Prostate gland (tissue), 2 donors: ENCODE measurements at regions not wholly inside any gene's neighbourhood (a gene's known extent, or its start where the extent isn't known, plus 50 kb on each side); places are given as distances from the start of the nearest gene placed in this dataset.

ENCODE experiments used
- POLR2A ChIP-seq: fragments of 450-650 bp; IDR thresholded peaks from one replicate; pipeline ENCODE4 v1.6.1; 2016; ENCODE audit warnings: antibody characterized with exemption, mild to moderate bottlenecking
- TF ChIP-seq, protein P1 (sequence below), 4 experiments: fragments of 200-600 bp in 2 of 4; fragments of 450-650 bp in 2 of 4; sonication (generic) in 2 of 4; IDR thresholded peaks; 1 replicate in 3 of 4; 2 replicates in 1 of 4; pipeline ENCODE4 v1.5.1; 2016 to 2019; ENCODE audit warnings: antibody characterized with exemption in 4 of 4, mild to moderate bottlenecking in 2 of 4, moderate library complexity in 2 of 4

DNA sequence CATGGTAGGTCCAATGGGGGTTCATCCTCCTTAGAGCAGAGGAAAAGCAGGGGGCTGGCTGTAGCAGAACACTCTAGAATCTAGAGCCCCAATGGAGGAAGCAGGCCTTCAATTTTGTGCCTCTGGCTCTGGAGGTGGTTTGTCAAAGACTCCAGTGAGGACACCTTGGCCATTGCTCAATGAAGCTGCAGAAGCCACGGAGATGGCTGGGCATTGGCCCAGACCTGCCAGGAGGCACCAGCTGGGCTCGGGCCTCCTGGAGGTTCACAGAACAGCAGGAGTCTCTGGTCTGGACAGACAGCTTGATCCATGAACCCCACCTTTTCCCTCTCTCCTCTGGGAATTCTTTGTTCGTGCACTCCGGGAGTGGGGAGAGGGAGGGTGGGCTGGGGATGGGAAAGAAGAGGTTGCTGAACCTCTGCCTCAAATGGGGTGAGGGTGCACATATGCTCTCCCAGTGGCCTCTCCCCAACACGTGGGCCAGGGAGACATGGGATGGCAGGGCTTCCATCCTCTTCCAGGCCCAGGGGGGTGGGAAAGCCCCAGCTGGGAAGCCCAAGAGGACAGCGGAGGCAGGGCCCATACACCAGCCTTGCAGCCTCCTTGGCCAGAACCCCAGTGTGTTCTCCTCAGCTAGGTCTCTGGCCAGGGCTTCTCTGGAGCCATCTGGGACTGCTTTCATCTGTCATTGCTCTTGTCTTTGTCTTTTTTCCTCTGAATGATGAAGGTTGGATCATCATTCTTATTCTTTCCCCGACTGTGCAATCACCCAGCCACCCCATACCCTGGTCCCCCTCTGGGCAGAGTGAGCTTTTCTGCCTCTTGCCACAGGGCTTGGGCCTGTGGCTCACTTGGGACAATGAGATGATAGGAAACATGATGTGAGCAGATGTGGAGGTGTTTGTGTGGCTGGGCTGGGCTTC, 1019.4 kb downstream of the BRD1 start:
- TF ChIP-seq, protein P1, sequence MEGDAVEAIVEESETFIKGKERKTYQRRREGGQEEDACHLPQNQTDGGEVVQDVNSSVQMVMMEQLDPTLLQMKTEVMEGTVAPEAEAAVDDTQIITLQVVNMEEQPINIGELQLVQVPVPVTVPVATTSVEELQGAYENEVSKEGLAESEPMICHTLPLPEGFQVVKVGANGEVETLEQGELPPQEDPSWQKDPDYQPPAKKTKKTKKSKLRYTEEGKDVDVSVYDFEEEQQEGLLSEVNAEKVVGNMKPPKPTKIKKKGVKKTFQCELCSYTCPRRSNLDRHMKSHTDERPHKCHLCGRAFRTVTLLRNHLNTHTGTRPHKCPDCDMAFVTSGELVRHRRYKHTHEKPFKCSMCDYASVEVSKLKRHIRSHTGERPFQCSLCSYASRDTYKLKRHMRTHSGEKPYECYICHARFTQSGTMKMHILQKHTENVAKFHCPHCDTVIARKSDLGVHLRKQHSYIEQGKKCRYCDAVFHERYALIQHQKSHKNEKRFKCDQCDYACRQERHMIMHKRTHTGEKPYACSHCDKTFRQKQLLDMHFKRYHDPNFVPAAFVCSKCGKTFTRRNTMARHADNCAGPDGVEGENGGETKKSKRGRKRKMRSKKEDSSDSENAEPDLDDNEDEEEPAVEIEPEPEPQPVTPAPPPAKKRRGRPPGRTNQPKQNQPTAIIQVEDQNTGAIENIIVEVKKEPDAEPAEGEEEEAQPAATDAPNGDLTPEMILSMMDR (IDR thresholded peaks at IDR 0.05): no peak
- no peak for TF ChIP-seq POLR2A
